Hepatocyte (in vitro differentiated cells): ENCODE measurements at regions not wholly inside any gene's neighbourhood (a gene's known extent, or its start where the extent isn't known, plus 50 kb on each side); places are given as distances from the start of the nearest gene placed in this dataset.

Experiments
- CTCF ChIP-seq: fragments of 200-600 bp; sonication (generic); IDR thresholded peaks from 2 replicates; pipeline ENCODE4 v1.5.1; 2016; ENCODE audit warnings: antibody characterized with exemption, mild to moderate bottlenecking; ENCODE audit not compliant: poor library complexity
- EZH2 ChIP-seq: fragments of 200-600 bp; sonication (generic); IDR thresholded peaks from 2 replicates; pipeline ENCODE4 v1.6.1; 2016; ENCODE audit warnings: antibody characterized with exemption, mild to moderate bottlenecking, borderline replicate concordance
- EZH2phosphoT487 ChIP-seq: fragments of 200-600 bp; sonication (generic); IDR thresholded peaks from one replicate; pipeline ENCODE4 v1.6.1; 2018; ENCODE audit warnings: antibody characterized with exemption, mild to moderate bottlenecking, low read depth, moderate library complexity; ENCODE audit not compliant: unreplicated experiment, severe bottlenecking

DNA sequence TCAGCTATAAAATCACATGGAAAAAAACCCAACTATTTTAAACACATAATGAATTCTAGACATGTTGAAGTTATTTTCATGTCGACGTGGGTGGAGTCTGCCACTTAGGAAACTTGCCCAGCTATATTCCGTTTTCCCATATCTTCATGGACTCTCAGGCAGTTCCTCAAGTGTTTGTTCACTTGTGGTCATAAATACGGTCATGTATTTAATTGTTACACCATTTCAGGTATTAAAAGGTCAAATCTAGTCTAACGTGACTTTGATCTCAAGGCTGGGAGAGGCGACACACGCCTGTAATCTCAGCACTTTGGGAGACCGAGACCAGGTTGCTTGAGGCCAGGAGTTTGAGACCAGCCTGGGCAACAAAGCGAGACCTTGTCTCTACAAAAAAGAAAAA lies 346.9 kb downstream of the PBX1 start:
- TF ChIP-seq CTCF (no peak), EZH2 (no peak), EZH2phosphoT487 (no peak)
